ENCODE measurements at regions not wholly inside any gene's neighbourhood (a gene's known extent, or its start where the extent isn't known, plus 50 kb on each side); places are given as distances from the start of the nearest gene placed in this dataset.
"Not testable (repeated sequence)": the region's sequence is repeated elsewhere in the genome, so short reads cannot be mapped to it uniquely, and the experiment has no call there.

- Histone ChIP-seq H3K4me1 (no peaks in the 10 kb centered on the region), H3K36me3 (no peaks in the 10 kb centered on the region), H3K27me3 (no peaks in the 10 kb centered on the region), H3K27ac (no peak overlapping the region), H3K9me3 (no peaks in the 10 kb centered on the region), H3K4me3 (no peak overlapping the region)
- DNase-seq, result no peak
- ATAC-seq, result no peak
- TF ChIP-seq POLR2A (IDR thresholded peaks at IDR 0.05) (no peak), CTCF (IDR thresholded peaks at IDR 0.05) (no peak)
- intact Hi-C loops (cut with DNase I), result no loop called here
- WGBS (ENCODE audit: insufficient coverage, low coverage, low lambda C conversion rate, missing lambda C conversion rate), result 64% methylated on average over 4 of the region's 4 CpGs
Measured at GRCh38 chr6:978937-979685, 286.2 kb upstream of the EXOC2 start.

DNA sequence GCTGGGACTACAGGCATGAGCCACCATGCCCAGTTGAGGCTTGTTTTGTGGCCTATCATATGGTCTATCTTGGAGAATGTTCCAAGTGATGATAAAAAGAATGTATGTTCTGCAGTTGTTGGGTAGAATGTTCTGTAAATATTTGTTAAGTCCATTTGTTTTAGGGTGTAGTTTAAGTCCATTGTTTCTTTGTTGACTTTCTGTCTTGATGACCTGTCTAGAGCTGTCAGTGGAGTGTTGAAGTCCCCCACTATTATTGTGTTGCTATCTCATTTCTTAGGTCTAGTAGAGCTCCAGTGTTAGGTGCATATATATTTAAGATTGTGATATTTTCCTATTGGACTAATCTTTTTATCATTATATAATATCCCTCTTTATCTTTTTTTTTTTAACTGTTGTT is 284.3 kb upstream of the EXOC2 start:
- H3K4me3 ChIP-seq; DNase-seq; H3K4me1 ChIP-seq; intact Hi-C loops (cut with DNase I); H3K27ac ChIP-seq; H3K36me3 ChIP-seq; H3K27me3 ChIP-seq; H3K9me3 ChIP-seq; ATAC-seq: not testable (repeated sequence)

DNA sequence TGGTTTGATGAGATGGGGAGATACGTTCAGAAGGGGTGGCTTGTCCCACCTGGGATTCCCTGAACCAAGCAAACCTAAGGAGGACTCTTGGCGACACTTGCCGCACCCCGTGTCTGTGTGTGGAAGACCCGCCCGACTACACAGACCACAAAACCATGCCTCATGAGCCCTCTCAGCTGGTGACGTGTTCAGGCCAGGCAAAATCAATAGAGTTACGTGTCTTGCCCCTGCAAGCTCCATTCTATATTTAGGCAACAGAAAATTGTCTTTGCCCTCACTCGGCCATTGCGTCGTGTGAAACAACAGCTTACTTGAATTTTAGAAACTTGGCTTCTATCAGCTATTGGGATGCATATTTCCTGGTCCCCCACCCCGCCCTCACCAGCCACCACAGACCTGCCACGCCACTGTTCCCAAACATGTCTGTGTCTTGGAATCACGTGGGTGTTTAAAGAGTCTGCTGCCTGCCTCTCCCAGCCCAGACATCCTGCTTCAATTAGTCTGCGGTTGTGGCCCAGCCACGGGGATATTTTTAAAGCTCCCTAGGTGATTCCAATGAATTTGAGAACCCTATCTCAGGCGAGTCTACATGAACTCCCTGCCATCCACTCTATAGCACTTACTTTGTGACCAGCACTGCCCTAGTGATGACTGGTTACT is 279.2 kb upstream of the EXOC2 start:
- Histone ChIP-seq H3K27me3 (no peaks in the 10 kb centered on the region), H3K27ac (no peak overlapping the region), H3K4me3 (no peak overlapping the region), H3K9me3 (no peaks in the 10 kb centered on the region), H3K4me1 (no peaks in the 10 kb centered on the region), H3K36me3 (no peaks in the 10 kb centered on the region)
- DNase-seq (no peak), ATAC-seq (no peak)
- TF ChIP-seq CTCF (IDR thresholded peaks at IDR 0.05), result no peak
- no peak for TF ChIP-seq POLR2A (IDR thresholded peaks at IDR 0.05)
- 77% methylated on average over 8 of the region's 17 CpGs for WGBS (ENCODE audit: insufficient coverage, low coverage, low lambda C conversion rate, missing lambda C conversion rate)
- intact Hi-C loops (cut with DNase I), result no loop called here

DNA sequence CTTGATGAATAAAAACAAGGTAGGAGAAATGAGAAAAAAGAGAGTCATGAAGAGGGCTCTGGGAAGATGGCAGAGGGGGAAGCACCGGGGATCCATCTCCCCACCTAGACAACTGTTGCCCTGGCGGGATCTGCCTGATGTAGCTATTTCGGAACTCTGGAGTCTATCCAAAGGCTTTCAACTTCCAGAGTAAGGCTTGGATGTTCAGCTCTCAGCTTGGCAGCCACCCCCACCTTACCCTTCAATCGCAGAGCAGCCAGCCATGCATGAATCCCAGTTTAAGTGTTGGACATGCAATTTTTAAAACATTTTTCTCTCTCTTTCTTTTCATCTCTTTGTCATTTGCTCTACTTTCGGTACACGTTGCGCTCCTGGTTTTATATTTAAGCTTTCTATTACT is 275.9 kb upstream of the EXOC2 start:
- Histone ChIP-seq H3K36me3 (no peaks in the 10 kb centered on the region), H3K27me3 (no peaks in the 10 kb centered on the region), H3K4me1 (no peaks in the 10 kb centered on the region), H3K27ac (no peak overlapping the region), H3K9me3 (no peaks in the 10 kb centered on the region), H3K4me3 (no peak overlapping the region)
- ATAC-seq (no peak), DNase-seq (no peak)
- intact Hi-C loops (cut with DNase I), result no loop called here
- TF ChIP-seq POLR2A (IDR thresholded peaks at IDR 0.05) (no peak), CTCF (IDR thresholded peaks at IDR 0.05) (no peak)
- 62% methylated on average over 5 of the region's 7 CpGs for WGBS (ENCODE audit: insufficient coverage, low coverage, low lambda C conversion rate, missing lambda C conversion rate)

DNA sequence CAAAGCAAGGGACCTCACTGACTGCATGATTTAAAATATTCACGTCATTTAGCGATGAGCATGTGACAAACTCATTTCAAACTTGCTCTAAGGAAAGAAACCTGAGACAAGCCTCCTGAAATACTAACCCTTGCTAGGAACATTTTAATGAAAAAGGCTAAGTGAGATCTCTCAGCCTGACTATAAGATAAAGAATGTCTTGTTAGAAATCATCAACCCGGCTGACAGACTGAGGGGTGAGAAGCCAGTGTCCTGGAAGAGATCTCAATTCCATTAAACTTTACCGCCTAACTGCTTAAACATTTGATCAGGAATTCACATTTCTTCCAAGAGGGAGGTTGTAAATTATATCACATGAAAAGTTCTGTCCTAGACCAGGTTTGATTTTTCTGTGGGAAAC is 274.8 kb upstream of the EXOC2 start:
- Histone ChIP-seq H3K27me3 (no peaks in the 10 kb centered on the region), H3K4me3 (no peak overlapping the region), H3K36me3 (no peaks in the 10 kb centered on the region), H3K27ac (no peak overlapping the region), H3K9me3 (no peaks in the 10 kb centered on the region), H3K4me1 (no peaks in the 10 kb centered on the region)
- ATAC-seq, result no peak
- TF ChIP-seq CTCF (IDR thresholded peaks at IDR 0.05), result no peak
- no peak for TF ChIP-seq POLR2A (IDR thresholded peaks at IDR 0.05)
- WGBS (ENCODE audit: insufficient coverage, low coverage, low lambda C conversion rate, missing lambda C conversion rate), result 83% methylated on average over 4 of the region's 4 CpGs
- intact Hi-C loops (cut with DNase I), result no loop called here
- no peak for DNase-seq
